Aorta (tissue), 5 donors: ENCODE measurements at regions not wholly inside any gene's neighbourhood (a gene's known extent, or its start where the extent isn't known, plus 50 kb on each side); places are given as distances from the start of the nearest gene placed in this dataset.

Experiments used
- ATAC-seq: fragments of 200-7000 bp; cut with Tn5 transposase; one replicate; pipeline ENCODE4 v1.9.1; 2022; ENCODE audit warnings: moderate library complexity; ENCODE audit not compliant: low FRiP score
- DNase-seq, 2 donors: peaks; one replicate each; pipeline ENCODE4 v3.0.0-alpha.2; 2020
- H3K27ac ChIP-seq, 2 donors: one replicate each; pipeline ENCODE4 v1.5.1; 2013; ENCODE audit warnings: low read length in 2 of 2, mild to moderate bottlenecking in 2 of 2, moderate library complexity in 2 of 2, control low read depth in 1 of 2, inconsistent platforms in 1 of 2, low read depth in 1 of 2
- H3K27me3 ChIP-seq, 2 donors: one replicate each; pipeline ENCODE4 v1.6.1; 2013; ENCODE audit warnings: control low read depth in 1 of 2, low read length in 1 of 2, mild to moderate bottlenecking in 1 of 2, moderate library complexity in 1 of 2; ENCODE audit not compliant: insufficient read depth in 2 of 2, control insufficient read depth in 1 of 2
- H3K36me3 ChIP-seq, 2 donors: one replicate each; pipeline ENCODE4 v1.6.1; 2013; ENCODE audit warnings: control low read depth in 1 of 2, low read length in 1 of 2, mild to moderate bottlenecking in 1 of 2; ENCODE audit not compliant: insufficient read depth in 2 of 2, control insufficient read depth in 1 of 2
- H3K4me1 ChIP-seq, 2 donors: one replicate each; pipeline ENCODE4 v1.6.1; 2013; ENCODE audit warnings: low read length in 2 of 2, control low read depth in 1 of 2, mild to moderate bottlenecking in 1 of 2, moderate library complexity in 1 of 2; ENCODE audit not compliant: insufficient read depth in 2 of 2, control insufficient read depth in 1 of 2
- H3K4me3 ChIP-seq, 2 donors: one replicate each; pipeline ENCODE4 v1.5.1; 2013; ENCODE audit warnings: low read length in 2 of 2, control low read depth in 1 of 2, mild to moderate bottlenecking in 1 of 2
- H3K9me3 ChIP-seq: one replicate; pipeline ENCODE4 v1.6.1; 2013; ENCODE audit warnings: mild to moderate bottlenecking, low read length; ENCODE audit not compliant: control insufficient read depth
- WGBS, 2 donors: extraction: QIAGEN DNeasy Blood & Tissue Kit; methylation state at CpG; one replicate each; pipeline ENCODE4 v1.1.7; 2013; 5-methylcytosine and 5-hydroxymethylcytosine counted together
- intact Hi-C, 2 donors: fragments of 100-400 bp; cut with DNase I; formaldehyde crosslinking; loops; one replicate each; pipeline versions ENCODE4 v1.14.2 to v1.15.0; 2022
- microRNA-seq, 2 donors: library from miRNA; unstranded; fragments of <30 nt; microRNA quantifications; one replicate each; pipeline ENCODE4 v1.2.0, GENCODE V29; 2020
- donor health status: healthy with polysubstance abuse.
- donor health status: Bipolar disorder and iron deficiency.
- donor health status: DM: no; HTN: no; CAD: no.
- donor health status: DM: no; HTN: no; CAD: no.
- donor health status: DM: yes; HTN: yes; CAD: no.

GRCh38 chr4:86544310-86544966 lies 49.7 kb upstream of the PTPN13 start:
- Histone ChIP-seq H3K36me3 (no peaks in the 10 kb centered on the region), H3K9me3 (no peaks in the 10 kb centered on the region), H3K4me1 (no peaks in the 10 kb centered on the region), H3K27ac (no peak overlapping the region), H3K27me3 (no peaks in the 10 kb centered on the region), H3K4me3 (no peak overlapping the region)
- intact Hi-C loops: no loop called here
- DNase-seq: no peak
- WGBS, 2 donors: 38 to 82% methylated on average over 2 of the region's 2 CpGs
- ATAC-seq: no peak

Small RNA genes lying in the stretch of these regions (microRNA-seq; reads per million reads assigned to microRNA genes)
- gene MIR4452: 0 reads per million in 2 donors
